OCI-LY1 (cell line): ENCODE measurements at regions not wholly inside any gene's neighbourhood (a gene's known extent, or its start where the extent isn't known, plus 50 kb on each side); places are given as distances from the start of the nearest gene placed in this dataset.
"Not testable (repeated sequence)": the region's sequence is repeated elsewhere in the genome, so short reads cannot be mapped to it uniquely, and the experiment has no call there.

Source experiments
- H2AFZ ChIP-seq: fragments of 200-600 bp; sonication (generic), shearing (Covaris generic); 2 replicates; pipeline ENCODE4 v1.6.0; 2014; ENCODE audit warnings: antibody characterized with exemption, mild to moderate bottlenecking, low read length
- H3F3A ChIP-seq: fragments of 200-600 bp; sonication (generic), shearing (Covaris generic); 2 replicates; pipeline ENCODE4 v1.6.0; 2014; ENCODE audit warnings: mild to moderate bottlenecking, antibody characterized with exemption, low read length, moderate library complexity; ENCODE audit not compliant: insufficient read depth
- H3K27ac ChIP-seq: fragments of 200-600 bp; sonication (generic); 2 replicates; pipeline ENCODE4 v1.5.1; 2014; ENCODE audit warnings: low read length, mixed run types, mild to moderate bottlenecking, low read depth; ENCODE audit not compliant: poor library complexity, severe bottlenecking
- H3K27me3 ChIP-seq: fragments of 200-600 bp; sonication (generic); 2 replicates; pipeline ENCODE4 v1.6.0; 2014; ENCODE audit warnings: antibody characterized with exemption, mild to moderate bottlenecking, low read length, moderate library complexity; ENCODE audit not compliant: insufficient read depth
- H3K36me3 ChIP-seq: fragments of 200-600 bp; sonication (generic); 2 replicates; pipeline ENCODE4 v1.6.1; 2014; ENCODE audit warnings: mild to moderate bottlenecking, antibody characterized with exemption, low read length, moderate library complexity, mixed read lengths; ENCODE audit not compliant: insufficient read depth
- H3K4me1 ChIP-seq: fragments of 200-600 bp; sonication (generic); 2 replicates; pipeline ENCODE4 v1.5.1; 2014; ENCODE audit warnings: mild to moderate bottlenecking, low read length, moderate library complexity; ENCODE audit not compliant: insufficient read depth, severe bottlenecking
- H3K4me2 ChIP-seq: fragments of 200-600 bp; sonication (generic), shearing (Covaris generic); 2 replicates; pipeline ENCODE4 v1.6.1; 2014; ENCODE audit warnings: low read length
- H3K4me3 ChIP-seq: fragments of 200-600 bp; sonication (generic); 2 replicates; pipeline ENCODE4 v1.5.1; 2014; ENCODE audit warnings: low read length, low read depth, mild to moderate bottlenecking, mixed read lengths; ENCODE audit not compliant: poor library complexity, severe bottlenecking
- H3K79me2 ChIP-seq: fragments of 200-600 bp; shearing (Covaris generic); 2 replicates; pipeline ENCODE4 v1.6.1; 2016; ENCODE audit warnings: mixed run types, low read length, mixed read lengths; ENCODE audit not compliant: insufficient read depth
- H3K9ac ChIP-seq: fragments of 200-600 bp; sonication (generic), shearing (Covaris generic); 2 replicates; pipeline ENCODE4 v1.6.1; 2014; ENCODE audit warnings: mild to moderate bottlenecking, low read length, mixed read lengths
- H3K9me2 ChIP-seq: fragments of 200-600 bp; sonication (generic), shearing (Covaris generic); 2 replicates; pipeline ENCODE4 v1.6.1; 2014; ENCODE audit warnings: low read depth, mild to moderate bottlenecking, low read length, mixed read lengths
- H3K9me3 ChIP-seq: fragments of 200-600 bp; shearing (Covaris generic); 2 replicates; pipeline ENCODE4 v1.6.1; 2014; ENCODE audit warnings: low read length, mixed read lengths
- H4K20me1 ChIP-seq: fragments of 200-600 bp; sonication (generic), shearing (Covaris generic); 2 replicates; pipeline ENCODE4 v1.6.0; 2016; ENCODE audit warnings: mild to moderate bottlenecking, low read length; ENCODE audit not compliant: insufficient read depth
- EZH2 ChIP-seq: fragments of 200-600 bp; sonication (generic), shearing (Covaris generic); IDR thresholded peaks from 2 replicates; pipeline ENCODE4 v1.8.0; 2017; ENCODE audit warnings: borderline replicate concordance, mixed run types, mild to moderate bottlenecking, antibody characterized with exemption, low read length, moderate library complexity, mixed read lengths
- TF ChIP-seq, protein P1 (sequence below): fragments of 200-600 bp; sonication (generic), shearing (Covaris generic); IDR thresholded peaks from 2 replicates; pipeline ENCODE4 v1.5.1; 2017; ENCODE audit warnings: mild to moderate bottlenecking, antibody characterized with exemption, low read length, moderate library complexity, mixed read lengths

DNA sequence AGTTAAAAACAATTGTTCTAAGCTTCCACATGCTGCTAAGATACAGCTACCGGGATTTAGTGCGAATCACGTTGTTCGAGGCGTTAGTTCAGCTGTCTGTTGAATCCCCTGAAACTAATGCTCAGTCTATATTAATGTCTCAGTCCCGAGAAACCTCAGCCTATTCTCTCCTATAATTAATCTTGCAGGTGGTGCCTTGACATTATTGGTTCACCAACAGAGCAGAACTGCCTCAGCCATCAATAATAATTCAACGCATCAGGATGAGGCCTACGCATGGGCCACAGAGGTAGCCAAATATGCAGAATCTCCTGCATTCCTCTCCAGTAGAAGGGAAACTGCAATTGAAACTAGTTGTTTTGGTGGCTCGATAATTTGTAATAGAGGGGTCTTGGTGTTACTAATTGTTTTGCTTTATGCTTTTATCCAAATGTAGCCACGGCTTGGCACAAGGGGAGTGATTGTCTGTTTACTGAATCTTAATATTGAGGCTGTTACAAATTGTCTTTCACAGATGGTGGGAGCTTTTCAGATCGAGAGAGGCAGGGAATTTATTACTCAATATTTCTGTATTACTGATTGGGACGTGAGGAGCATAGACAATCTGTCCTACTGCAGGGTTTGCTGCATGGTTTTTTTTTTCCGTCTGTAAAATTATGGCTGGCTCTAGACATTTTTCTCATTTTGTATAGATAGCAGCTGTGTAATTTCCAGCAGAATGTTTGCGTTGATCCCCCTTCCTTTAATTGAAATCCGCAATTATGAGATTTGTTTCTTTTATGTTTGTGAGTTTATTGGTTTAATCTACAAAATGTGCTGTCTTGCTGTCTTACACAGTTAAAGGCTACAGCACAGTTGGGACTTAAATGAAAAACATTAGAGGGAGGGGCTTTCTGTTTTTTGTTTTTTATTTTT is 1036.5 kb upstream of the NOVA1 start:
- Histone ChIP-seq H2AFZ (no peak overlapping the region), H3K4me2 (no peak overlapping the region)
- no peak for TF ChIP-seq EZH2
- TF ChIP-seq, protein P1, sequence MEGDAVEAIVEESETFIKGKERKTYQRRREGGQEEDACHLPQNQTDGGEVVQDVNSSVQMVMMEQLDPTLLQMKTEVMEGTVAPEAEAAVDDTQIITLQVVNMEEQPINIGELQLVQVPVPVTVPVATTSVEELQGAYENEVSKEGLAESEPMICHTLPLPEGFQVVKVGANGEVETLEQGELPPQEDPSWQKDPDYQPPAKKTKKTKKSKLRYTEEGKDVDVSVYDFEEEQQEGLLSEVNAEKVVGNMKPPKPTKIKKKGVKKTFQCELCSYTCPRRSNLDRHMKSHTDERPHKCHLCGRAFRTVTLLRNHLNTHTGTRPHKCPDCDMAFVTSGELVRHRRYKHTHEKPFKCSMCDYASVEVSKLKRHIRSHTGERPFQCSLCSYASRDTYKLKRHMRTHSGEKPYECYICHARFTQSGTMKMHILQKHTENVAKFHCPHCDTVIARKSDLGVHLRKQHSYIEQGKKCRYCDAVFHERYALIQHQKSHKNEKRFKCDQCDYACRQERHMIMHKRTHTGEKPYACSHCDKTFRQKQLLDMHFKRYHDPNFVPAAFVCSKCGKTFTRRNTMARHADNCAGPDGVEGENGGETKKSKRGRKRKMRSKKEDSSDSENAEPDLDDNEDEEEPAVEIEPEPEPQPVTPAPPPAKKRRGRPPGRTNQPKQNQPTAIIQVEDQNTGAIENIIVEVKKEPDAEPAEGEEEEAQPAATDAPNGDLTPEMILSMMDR: no peak

DNA sequence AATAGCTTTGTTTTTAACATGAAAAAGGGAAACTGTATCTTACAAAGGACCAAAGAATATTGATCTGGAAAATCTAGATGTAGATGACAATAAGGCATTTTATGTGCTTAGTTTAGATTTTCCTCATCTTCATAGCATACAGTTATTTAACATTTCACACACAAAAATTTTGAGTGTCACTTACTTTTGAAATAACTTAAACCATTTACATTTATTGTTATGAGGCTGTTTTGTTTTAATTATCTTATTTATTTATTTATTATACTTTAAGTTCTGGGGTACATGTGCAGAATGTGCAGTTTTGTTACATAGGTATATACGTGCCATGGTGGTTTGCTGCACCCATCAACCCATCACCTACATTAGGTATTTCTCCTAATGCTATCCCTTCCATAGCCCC is 1042.9 kb upstream of the NOVA1 start:
- H3K9ac ChIP-seq, H4K20me1 ChIP-seq, H3K4me1 ChIP-seq, H3K36me3 ChIP-seq, H3K27ac ChIP-seq, H2AFZ ChIP-seq, H3K4me3 ChIP-seq, H3K79me2 ChIP-seq, H3F3A ChIP-seq, H3K4me2 ChIP-seq, H3K9me2 ChIP-seq, H3K9me3 ChIP-seq, H3K27me3 ChIP-seq: not testable (repeated sequence)

More for the DNA sequence above, 1036.5 kb upstream of the NOVA1 start:
- H3K9me2 ChIP-seq: no peaks in the 10 kb centered on the region
- no peaks in the 10 kb centered on the region for H4K20me1 ChIP-seq
- H3K27ac ChIP-seq: no peak overlapping the region
- no peak overlapping the region for H3K4me3 ChIP-seq
- no peaks in the 10 kb centered on the region for H3F3A ChIP-seq
- no peaks in the 10 kb centered on the region for H3K27me3 ChIP-seq
- no peaks in the 10 kb centered on the region for H3K4me1 ChIP-seq
- no peaks in the 10 kb centered on the region for H3K9me3 ChIP-seq
- H3K36me3 ChIP-seq: no peaks in the 10 kb centered on the region
- H3K9ac ChIP-seq: no peak overlapping the region
- H3K79me2 ChIP-seq: no peaks in the 10 kb centered on the region

DNA sequence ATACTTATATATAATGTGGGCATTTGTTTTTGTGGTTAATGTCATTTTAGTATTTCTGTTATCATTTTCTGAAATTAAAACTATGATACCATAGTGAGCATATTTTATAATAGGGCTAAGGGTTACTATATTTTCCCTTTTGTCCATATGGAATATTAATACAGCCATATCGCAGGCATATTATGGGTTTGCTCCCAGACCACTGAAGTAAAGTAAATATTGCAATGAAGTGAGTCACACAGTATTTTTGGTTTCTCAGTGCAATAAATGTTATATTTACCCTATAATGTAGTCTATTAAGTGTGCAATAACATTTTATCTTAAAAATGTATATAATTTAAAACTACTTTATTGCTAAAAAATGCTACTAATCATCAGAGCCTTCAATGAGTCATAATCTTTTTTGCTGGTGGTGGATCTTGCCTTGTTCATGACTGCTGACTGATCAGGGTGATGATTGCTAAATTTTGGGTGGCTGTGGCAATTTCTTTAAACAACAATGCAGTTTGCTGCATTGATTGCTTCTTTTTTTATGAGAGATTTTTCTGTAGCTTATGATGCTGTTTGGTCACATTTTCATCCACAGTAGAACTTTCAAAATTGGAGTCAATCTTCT is 1044.5 kb upstream of the NOVA1 start:
- Histone ChIP-seq H3K36me3 (no peaks in the 10 kb centered on the region), H2AFZ (no peak overlapping the region), H3K4me2 (no peak overlapping the region), H3K27ac (no peak overlapping the region), H3K79me2 (no peaks in the 10 kb centered on the region), H3K4me3 (no peak overlapping the region), H3F3A (no peaks in the 10 kb centered on the region), H3K27me3 (no peaks in the 10 kb centered on the region), H3K9ac (no peak overlapping the region), H3K4me1 (no peaks in the 10 kb centered on the region), H3K9me3 (no peaks in the 10 kb centered on the region), H4K20me1 (no peaks in the 10 kb centered on the region), H3K9me2 (no peaks in the 10 kb centered on the region)
- TF ChIP-seq EZH2: no peak
- TF ChIP-seq, protein P1: no peak
